NCI-H2227 treated with DMSO at 0.1 percent for 48 hours (cell line): ENCODE measurements at regions not wholly inside any gene's neighbourhood (a gene's known extent, or its start where the extent isn't known, plus 50 kb on each side); places are given as distances from the start of the nearest gene placed in this dataset.

Source experiments
- DNase-seq: peaks from one replicate; lab custom pipeline; 2025; lab: John Stamatoyannopoulos, UW

GRCh38 chr21:35367553-35367952 lies 318.5 kb upstream of the RUNX1 start:
- no peak for DNase-seq

- DNase-seq: no peak
Measured at GRCh38 chr21:35366394-35367080, 317.4 kb upstream of the RUNX1 start.

DNA sequence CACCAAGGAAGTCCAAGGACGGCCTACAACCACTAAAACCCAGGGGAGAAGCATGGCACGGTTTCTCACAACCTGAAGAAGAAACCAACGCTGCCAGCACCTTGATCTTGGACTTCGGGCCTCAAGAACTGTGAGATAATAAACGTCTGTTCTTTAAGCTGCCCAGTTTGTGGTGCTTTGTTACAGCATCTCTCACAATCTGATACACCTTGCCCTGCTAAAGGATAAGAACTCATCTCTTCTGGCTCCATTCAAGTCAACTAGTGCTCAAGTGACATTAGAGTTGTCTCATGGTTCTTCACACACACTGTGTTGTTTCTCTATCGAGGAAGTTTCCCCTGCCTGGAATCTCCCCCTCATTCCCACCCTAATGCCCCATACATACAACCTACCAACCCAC lies 314.4 kb upstream of the RUNX1 start:
- no peak for DNase-seq

DNA sequence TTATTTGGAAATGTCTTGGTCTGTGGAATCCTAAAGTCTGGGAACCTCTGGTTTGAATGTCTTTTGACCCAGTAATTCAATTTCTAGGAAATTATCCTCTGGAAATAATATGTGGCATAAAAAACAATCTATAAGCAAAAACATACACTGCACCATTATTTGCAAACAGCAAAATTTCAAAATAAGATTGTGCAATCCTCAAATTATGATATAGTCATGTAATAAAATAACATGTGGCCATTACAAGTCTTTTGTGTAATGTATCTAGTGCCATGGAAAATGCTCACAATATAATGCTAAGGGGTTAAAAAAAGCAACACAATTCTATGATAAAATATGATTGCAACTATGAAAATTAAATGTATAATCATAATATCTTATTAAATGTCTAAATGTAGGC lies 312.9 kb upstream of the RUNX1 start:
- DNase-seq: no peak

- no peak for DNase-seq
Measured at GRCh38 chr21:35360870-35361570, 311.9 kb upstream of the RUNX1 start.

GRCh38 chr21:35359076-35359475 lies 310.0 kb upstream of the RUNX1 start:
- no peak for DNase-seq

GRCh38 chr21:35358008-35358407 lies 308.9 kb upstream of the RUNX1 start:
- DNase-seq: no peak

DNA sequence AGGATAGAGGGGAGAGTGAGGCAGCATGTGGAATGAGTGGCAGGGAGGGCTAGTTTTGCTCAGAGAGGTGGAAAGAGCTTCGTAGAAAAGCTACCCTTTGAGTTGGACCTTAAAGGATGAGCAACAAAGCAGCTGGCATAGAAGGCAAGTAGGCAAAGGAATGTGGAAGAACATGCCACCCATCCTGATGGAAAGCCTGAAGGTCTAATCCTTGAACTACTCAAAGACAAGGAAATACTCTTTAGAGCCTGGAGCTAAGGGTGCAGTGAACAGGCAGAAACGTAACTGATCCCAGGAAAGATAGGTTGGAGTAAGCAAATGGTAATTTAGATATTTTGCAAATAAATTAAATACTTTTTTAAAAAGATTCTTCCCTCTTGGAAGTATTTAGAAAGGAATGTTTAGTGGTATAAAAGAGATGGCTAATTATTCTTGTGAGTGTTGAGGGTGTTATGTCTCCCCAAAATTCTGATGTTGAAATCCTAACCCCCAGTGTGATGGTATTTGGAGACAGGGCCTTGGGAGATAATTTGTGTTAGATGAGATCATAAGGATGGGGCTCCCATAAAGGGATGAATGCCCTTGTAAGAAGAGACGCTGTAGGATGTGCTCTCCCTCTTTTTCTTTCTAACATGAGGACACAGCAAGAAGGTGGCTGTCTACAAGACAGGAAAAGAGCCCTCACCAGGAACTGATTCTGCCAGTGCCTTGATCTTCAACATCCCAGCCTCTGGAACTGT lies 308.1 kb upstream of the RUNX1 start:
- DNase-seq: no peak

GRCh38 chr21:35354078-35354477 lies 305.0 kb upstream of the RUNX1 start:
- DNase-seq: no peak

GRCh38 chr21:35352793-35353192 lies 303.7 kb upstream of the RUNX1 start:
- no peak for DNase-seq

- DNase-seq: no peak
Measured at GRCh38 chr21:35352066-35352770, 303.1 kb upstream of the RUNX1 start.

DNA sequence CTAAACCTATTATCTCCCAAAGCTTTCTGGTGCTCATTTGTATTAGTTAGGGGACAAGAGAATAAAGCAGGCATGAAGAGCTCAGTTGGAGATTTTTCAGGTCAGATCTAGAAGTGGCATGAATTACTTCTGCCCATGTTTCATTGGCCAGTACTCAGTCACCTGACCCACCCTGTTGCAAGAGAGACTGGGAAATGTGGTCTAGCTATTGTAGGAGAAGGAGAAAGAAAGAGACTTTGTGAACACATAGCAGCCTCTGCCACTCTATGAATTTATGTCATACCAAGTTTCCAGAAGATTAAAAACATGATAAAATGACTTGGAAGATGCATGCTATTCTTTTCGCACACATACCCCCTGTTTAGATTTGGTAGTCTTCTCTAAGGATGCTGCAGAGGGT lies 302.3 kb upstream of the RUNX1 start:
- no peak for DNase-seq

- DNase-seq: no peak
Measured at GRCh38 chr21:35350965-35351364, 301.9 kb upstream of the RUNX1 start.

- DNase-seq: no peak
Measured at GRCh38 chr21:35349376-35350080, 300.4 kb upstream of the RUNX1 start.

DNA sequence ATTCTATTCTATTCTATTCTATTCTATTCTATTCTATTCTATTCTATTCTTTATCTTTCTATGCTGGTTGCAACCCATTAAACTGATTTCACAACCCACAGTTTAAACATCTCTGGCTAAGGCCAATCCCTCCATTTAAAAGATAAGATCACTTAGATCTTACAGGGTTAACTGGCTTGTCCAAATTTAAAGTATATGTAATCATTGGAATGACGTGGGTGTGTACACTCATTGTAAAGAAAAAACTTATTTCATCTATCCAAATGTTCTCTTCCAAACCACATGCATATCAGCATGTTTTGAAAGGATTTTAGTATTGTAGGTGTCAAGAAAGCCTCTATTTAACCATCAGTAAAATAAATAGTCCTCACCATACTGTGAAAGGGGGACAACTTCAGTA lies 299.6 kb upstream of the RUNX1 start:
- no peak for DNase-seq

GRCh38 chr21:35346697-35347096 lies 297.6 kb upstream of the RUNX1 start:
- DNase-seq: no peak

- no peak for DNase-seq
Measured at GRCh38 chr21:35345954-35346353, 296.9 kb upstream of the RUNX1 start.

DNA sequence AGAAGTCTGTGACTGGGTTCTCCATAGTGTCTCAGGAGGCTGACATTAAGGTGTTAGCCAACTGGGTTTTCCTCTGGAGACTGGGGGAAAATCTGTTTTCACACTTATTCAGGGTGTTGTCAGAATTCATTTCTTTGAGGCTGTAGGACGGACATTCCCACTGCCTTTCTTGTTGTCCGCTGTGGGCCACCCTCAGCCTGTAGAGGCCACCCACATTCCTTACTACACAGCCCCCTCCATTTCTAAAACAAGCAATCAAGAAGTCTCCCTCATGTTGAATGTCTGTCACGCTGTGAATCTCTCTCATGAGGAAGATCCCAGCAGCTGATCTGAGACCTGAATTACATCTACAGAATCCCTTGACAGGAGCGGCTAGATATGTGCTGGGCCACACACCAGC lies 295.5 kb upstream of the RUNX1 start:
- DNase-seq: no peak

DNA sequence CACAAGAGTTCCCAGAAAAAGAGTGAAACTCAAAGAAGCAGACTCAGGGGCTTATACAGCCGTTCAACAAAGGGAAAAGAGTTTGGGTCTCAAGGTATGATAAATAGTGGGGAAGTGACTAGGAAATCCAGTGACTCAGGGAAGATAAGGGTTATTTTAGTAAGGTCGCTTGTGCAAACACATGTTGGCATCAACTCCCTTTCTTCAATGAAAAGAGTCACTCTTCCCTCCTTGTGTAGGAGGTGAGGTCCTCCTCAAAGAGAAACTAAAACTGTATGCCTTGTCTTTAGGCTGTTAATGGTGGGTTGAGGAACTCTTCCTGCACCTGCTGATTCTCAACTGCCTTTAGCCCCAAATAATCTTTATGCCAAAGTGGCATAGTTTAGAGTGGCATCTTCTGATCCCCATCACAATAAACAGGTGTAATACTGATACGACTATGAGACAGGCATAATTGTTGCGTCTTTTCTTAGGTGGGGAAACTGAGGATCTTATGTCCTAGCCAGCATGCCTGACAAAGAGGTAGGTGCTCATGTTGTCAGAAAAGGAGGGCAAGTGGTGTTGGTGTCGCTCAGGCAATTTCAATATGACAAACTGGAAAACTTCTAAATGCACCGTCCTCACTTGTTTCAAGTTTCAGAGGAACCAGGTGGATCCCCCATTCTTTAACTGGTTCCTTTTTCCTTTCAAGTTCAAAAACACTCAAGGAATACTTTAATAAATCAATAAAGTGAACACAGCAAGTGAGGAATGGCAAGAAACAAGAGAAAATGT lies 294.1 kb upstream of the RUNX1 start:
- no peak for DNase-seq

GRCh38 chr21:35342440-35342839 lies 293.3 kb upstream of the RUNX1 start:
- DNase-seq: no peak

DNA sequence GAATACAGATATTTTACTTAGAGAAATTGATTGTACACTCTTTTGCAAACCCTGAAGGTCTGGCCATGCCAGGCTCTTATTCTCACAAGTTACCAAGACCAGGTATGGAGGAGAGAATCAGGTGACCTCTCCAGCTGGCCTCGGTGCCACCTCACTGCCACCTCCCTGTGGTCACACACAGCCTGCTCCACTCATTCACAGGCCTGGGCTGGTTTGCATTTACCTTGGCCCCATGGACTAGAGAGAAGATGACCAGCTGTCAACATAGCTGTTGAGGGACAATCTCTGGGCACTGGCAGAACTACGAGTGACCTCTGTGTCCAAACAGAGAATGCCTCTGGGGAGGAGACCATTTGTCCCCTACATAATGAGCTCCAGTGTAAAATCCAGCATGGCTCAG lies 291.2 kb upstream of the RUNX1 start:
- DNase-seq: no peak
